ENCODE measurements at regions not wholly inside any gene's neighbourhood (a gene's known extent, or its start where the extent isn't known, plus 50 kb on each side); places are given as distances from the start of the nearest gene placed in this dataset.

- ATAC-seq: no peak
- 66 to 75% methylated on average over 4 of the region's 4 CpGs for WGBS, 2 donors
Observed at GRCh38 chr6:8543714-8544113, 108.4 kb upstream of the SLC35B3 start.

GRCh38 chr6:8539453-8539852 is 104.1 kb upstream of the SLC35B3 start:
- DNase-seq (no peak), ATAC-seq (no peak)
- Histone ChIP-seq H3K4me1 (no peaks in the 10 kb centered on the region), H3K9me3 (peaks cover 0 to 29% (median 12%) of the 10 kb centered on the region in 11 donors), H3K27ac (no peak overlapping the region), H3K36me3 (no peaks in the 10 kb centered on the region), H3K4me3 (no peak overlapping the region), H3K27me3 (no peaks in the 10 kb centered on the region)
- peak in 3 of 9 donors; percentile 8 to 33 (median 23) for TF ChIP-seq CTCF (IDR thresholded peaks at IDR 0.05)
- intact Hi-C loops (cut with DNase I): no loop called here

More at GRCh38 chr6:8543714-8544113, 108.4 kb upstream of the SLC35B3 start:
- no peak overlapping the region for H3K27ac ChIP-seq
- DNase-seq: no peak
- no peak for TF ChIP-seq CTCF (IDR thresholded peaks at IDR 0.05)
- no peaks in the 10 kb centered on the region for H3K27me3 ChIP-seq
- no peaks in the 10 kb centered on the region for H3K4me1 ChIP-seq
- H3K9me3 ChIP-seq: peaks cover 0 to 29% (median 12%) of the 10 kb centered on the region in 11 donors
- H3K36me3 ChIP-seq: no peaks in the 10 kb centered on the region
- intact Hi-C loops (cut with DNase I): no loop called here
- H3K4me3 ChIP-seq: no peak overlapping the region

GRCh38 chr6:8536122-8536521 is 100.8 kb upstream of the SLC35B3 start:
- Histone ChIP-seq H3K27ac (no peak overlapping the region), H3K27me3 (no peaks in the 10 kb centered on the region), H3K36me3 (no peaks in the 10 kb centered on the region), H3K4me3 (no peak overlapping the region), H3K9me3 (peaks cover 0 to 24% (median 13%) of the 10 kb centered on the region in 11 donors), H3K4me1 (no peaks in the 10 kb centered on the region)
- no peak for TF ChIP-seq CTCF (IDR thresholded peaks at IDR 0.05)
- 71 to 90% methylated on average over 3 of the region's 3 CpGs for WGBS, 2 donors
- DNase-seq (no peak), ATAC-seq (no peak)
- intact Hi-C loops (cut with DNase I): no loop called here

- Histone ChIP-seq H3K4me3 (no peak overlapping the region), H3K27ac (no peak overlapping the region), H3K9me3 (peaks cover 0 to 18% (median 11%) of the 10 kb centered on the region in 11 donors), H3K36me3 (no peaks in the 10 kb centered on the region), H3K27me3 (no peaks in the 10 kb centered on the region), H3K4me1 (no peaks in the 10 kb centered on the region)
- DNase-seq: no peak
- 70 to 84% methylated on average over 3 of the region's 3 CpGs for WGBS, 2 donors
- TF ChIP-seq CTCF (IDR thresholded peaks at IDR 0.05): no peak
- ATAC-seq: no peak
- intact Hi-C loops (cut with DNase I): no loop called here
Observed at GRCh38 chr6:8535519-8535918, 100.2 kb upstream of the SLC35B3 start.
